Coronary artery (tissue), 2 donors: ENCODE measurements at regions not wholly inside any gene's neighbourhood (a gene's known extent, or its start where the extent isn't known, plus 50 kb on each side); places are given as distances from the start of the nearest gene placed in this dataset.

Experiments
- DNase-seq: peaks from one replicate; pipeline ENCODE4 v3.0.0-alpha.2; 2017; ENCODE audit warnings: low spot score
- H3K27ac ChIP-seq, 2 donors: fragments of 200-600 bp; sonication (generic); one replicate each; pipeline ENCODE4 v1.5.1; 2016 to 2019
- H3K4me3 ChIP-seq: fragments of 200-600 bp; sonication (generic); 2 replicates; pipeline ENCODE4 v1.5.1; 2016; ENCODE audit warnings: mild to moderate bottlenecking, moderate library complexity
- TF ChIP-seq, protein P1 (sequence below): fragments of 200-600 bp; sonication (generic); IDR thresholded peaks from one replicate; pipeline ENCODE4 v1.5.1; 2019; ENCODE audit warnings: antibody characterized with exemption

DNA sequence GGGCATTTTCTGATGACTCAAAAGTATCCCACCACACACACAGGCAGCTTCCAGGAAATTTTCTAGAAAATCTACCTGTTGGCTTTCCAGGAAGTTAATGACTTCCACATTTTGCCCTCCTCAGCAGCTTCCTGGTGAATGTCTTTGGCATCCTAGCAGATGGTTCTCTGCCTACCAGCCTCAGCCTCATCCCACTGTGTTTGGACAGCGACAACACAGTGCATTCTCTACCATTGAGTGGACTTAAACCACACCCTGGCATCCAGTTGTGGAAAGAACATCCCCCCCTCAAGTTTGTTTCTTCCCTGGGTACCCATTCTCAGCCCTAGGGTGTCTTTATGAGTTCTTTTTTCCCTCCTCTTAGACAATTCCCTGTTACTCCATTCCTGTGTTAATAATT, 50.8 kb upstream of the GADL1 start:
- no peak for DNase-seq
- Histone ChIP-seq H3K27ac (no peak overlapping the region), H3K4me3 (no peak overlapping the region)
- TF ChIP-seq, protein P1, sequence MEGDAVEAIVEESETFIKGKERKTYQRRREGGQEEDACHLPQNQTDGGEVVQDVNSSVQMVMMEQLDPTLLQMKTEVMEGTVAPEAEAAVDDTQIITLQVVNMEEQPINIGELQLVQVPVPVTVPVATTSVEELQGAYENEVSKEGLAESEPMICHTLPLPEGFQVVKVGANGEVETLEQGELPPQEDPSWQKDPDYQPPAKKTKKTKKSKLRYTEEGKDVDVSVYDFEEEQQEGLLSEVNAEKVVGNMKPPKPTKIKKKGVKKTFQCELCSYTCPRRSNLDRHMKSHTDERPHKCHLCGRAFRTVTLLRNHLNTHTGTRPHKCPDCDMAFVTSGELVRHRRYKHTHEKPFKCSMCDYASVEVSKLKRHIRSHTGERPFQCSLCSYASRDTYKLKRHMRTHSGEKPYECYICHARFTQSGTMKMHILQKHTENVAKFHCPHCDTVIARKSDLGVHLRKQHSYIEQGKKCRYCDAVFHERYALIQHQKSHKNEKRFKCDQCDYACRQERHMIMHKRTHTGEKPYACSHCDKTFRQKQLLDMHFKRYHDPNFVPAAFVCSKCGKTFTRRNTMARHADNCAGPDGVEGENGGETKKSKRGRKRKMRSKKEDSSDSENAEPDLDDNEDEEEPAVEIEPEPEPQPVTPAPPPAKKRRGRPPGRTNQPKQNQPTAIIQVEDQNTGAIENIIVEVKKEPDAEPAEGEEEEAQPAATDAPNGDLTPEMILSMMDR: no peak

DNA sequence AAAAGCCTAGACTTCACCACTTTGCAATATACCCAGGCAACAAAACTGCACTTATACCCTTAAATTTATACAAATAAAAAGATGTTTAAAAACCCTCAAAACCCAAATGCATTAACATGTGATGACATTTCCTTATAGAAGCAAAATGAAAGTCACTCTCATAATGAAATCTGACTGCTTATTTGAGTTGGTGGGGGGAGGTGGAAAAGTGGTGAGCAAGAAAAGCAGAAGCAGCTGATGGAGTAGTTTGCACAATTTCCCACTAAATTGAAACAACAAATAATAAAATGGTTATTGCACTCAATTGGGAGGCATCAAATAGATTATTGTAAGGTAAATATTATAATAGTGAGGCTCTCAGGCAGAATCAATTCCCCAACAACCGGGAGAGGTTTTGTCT, 54.0 kb upstream of the GADL1 start:
- TF ChIP-seq, protein P1: no peak
- Histone ChIP-seq H3K4me3 (no peak overlapping the region), H3K27ac (no peak overlapping the region)
- DNase-seq: no peak

DNA sequence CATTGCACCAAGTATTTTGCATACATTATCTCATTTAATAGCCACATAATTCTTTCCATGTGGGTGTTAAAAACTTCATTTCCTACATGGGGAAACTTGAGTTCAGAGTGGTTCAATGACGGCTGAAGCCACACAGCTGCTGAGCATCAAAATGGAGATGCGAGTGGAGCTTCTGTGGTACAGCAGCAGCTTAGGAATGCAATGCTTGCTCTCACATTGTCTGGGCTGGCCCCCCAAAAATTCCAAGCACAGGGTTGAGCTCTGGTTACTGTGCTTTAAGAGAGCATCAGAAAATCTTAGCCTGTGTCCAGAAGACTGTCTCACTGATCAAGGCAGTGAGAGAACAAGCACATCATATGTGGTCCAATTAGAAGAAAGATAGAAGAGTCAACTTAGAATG, 57.4 kb upstream of the GADL1 start:
- DNase-seq: no peak
- TF ChIP-seq, protein P1: no peak
- Histone ChIP-seq H3K27ac (no peak overlapping the region), H3K4me3 (no peak overlapping the region)

DNA sequence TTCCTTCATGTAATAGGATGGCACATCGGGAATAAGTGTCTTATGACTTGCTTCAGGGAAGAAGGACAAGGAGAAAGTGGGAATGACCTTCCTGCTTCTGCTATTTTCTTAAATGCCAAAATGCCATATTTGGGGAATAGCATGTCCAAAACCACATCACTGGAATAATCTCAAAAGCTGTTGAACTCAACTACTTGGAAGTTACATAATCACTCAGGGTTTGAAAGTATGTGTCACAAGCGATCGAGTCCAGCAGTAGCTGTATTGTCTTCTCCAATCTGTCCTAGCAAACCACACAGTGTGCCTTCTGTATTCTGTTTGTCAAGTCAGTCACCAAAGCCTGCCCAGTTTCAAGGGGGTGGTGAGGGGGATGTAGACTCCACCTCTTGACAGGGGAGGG, 58.3 kb upstream of the GADL1 start:
- Histone ChIP-seq H3K4me3 (no peak overlapping the region), H3K27ac (no peak overlapping the region)
- no peak for DNase-seq
- TF ChIP-seq, protein P1: no peak

DNA sequence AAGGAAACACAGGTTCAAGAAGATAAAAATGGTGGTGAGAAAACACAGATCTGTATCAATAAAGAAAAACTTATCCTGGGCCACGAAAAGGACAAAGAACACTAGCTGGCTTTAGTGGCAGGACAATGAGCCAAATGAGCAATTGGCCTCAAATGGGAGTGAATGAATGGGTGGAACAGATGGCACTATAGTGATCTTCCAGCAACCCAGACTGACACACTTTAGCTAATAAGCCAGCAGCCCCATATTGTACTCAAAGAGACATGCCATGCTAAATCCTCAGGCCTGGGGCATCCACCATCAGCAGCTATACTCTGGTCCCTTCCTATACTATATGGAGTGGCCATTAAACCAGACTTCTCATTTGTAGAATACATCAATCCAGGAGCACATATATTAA, 60.0 kb upstream of the GADL1 start:
- Histone ChIP-seq H3K4me3 (no peak overlapping the region), H3K27ac (no peak overlapping the region)
- DNase-seq: no peak
- TF ChIP-seq, protein P1: no peak

DNA sequence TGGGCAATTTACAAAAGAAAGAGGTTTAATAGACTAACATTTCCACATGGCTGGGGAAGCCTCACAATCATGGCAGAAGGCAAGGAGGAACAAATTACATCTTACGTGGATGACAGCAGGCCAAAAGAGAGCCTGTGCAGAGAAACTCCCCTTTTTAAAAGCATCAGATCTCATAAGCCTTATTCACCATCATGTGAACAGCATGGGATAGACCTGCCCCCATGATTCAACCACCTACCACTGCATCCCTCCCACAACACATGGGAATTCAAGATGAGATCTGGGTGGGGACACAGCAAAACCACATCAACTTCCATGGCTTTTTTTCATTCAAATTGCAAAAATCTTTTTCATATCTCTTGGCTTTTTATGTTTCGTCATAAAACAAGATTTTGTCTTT, 67.6 kb upstream of the GADL1 start:
- H3K27ac ChIP-seq: no peak overlapping the region
- TF ChIP-seq, protein P1: no peak
- H3K4me3 ChIP-seq: no peak overlapping the region
- DNase-seq: no peak

DNA sequence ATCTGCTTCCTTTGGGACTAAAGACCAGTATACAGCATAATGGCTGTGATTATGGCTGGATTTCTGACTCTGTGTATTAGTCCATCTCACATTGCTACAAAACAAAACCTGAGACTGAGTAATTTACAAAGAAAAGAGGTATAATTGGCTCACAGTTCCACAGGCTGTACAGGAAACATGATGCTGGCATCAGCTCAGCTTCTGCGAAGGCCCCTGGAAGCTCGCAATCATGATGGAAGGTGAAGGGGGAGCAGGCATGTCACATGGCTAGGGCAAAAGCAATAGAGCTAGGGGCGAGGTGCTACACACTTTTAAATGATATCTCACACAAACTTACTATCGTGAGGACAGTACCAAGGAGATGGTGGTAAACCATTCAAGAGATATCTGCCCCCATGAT, 68.0 kb upstream of the GADL1 start:
- TF ChIP-seq, protein P1: no peak
- no peak for DNase-seq
- Histone ChIP-seq H3K27ac (no peak overlapping the region), H3K4me3 (no peak overlapping the region)
